Ovary (tissue), 3 donors: ENCODE measurements at regions not wholly inside any gene's neighbourhood (a gene's known extent, or its start where the extent isn't known, plus 50 kb on each side); places are given as distances from the start of the nearest gene placed in this dataset.

Experiments used
- EP300 ChIP-seq: sonication (generic); formaldehyde crosslinking; IDR thresholded peaks from one replicate; pipeline ENCODE4 v1.6.1; 2017; ENCODE audit warnings: antibody characterized with exemption
- TF ChIP-seq, protein P1 (sequence below), 3 donors: fragments of 450-650 bp in 2 of 3; fragments of 200-600 bp in 1 of 3; IDR thresholded peaks; one replicate each; pipeline versions ENCODE4 v1.5.1 to v1.8.0; 2016 to 2022; ENCODE audit warnings: antibody characterized with exemption in 3 of 3, mild to moderate bottlenecking in 1 of 3
- donor health status: DM: no; HTN: no; CAD: no.

DNA sequence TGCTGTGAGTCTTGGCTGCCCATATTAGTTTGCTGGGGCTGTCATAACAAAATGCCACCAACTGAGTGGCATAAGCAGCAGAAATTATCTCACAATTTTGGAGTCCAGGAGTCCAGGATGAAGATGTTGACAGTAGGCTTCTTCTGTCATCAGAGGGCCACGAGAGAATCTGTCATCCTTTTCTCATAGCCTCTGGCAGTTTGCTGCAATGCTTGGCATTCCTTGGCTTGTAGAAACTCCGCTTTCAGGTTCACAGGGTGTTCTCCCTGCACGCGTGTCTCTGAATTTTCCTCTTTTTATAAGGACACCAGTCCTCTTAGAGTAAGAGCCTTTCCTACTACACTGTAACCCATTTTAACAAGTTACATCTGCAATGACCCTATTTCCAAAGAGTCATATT, 838.4 kb downstream of the TFAP2A start:
- TF ChIP-seq, protein P1, sequence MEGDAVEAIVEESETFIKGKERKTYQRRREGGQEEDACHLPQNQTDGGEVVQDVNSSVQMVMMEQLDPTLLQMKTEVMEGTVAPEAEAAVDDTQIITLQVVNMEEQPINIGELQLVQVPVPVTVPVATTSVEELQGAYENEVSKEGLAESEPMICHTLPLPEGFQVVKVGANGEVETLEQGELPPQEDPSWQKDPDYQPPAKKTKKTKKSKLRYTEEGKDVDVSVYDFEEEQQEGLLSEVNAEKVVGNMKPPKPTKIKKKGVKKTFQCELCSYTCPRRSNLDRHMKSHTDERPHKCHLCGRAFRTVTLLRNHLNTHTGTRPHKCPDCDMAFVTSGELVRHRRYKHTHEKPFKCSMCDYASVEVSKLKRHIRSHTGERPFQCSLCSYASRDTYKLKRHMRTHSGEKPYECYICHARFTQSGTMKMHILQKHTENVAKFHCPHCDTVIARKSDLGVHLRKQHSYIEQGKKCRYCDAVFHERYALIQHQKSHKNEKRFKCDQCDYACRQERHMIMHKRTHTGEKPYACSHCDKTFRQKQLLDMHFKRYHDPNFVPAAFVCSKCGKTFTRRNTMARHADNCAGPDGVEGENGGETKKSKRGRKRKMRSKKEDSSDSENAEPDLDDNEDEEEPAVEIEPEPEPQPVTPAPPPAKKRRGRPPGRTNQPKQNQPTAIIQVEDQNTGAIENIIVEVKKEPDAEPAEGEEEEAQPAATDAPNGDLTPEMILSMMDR (IDR thresholded peaks at IDR 0.05) = no peak
- no peak for TF ChIP-seq EP300
